ENCODE measurements at regions not wholly inside any gene's neighbourhood (a gene's known extent, or its start where the extent isn't known, plus 50 kb on each side); places are given as distances from the start of the nearest gene placed in this dataset.

GRCh38 chrX:8873956-8874355 is 72.8 kb upstream of the FAM9A start:
- Histone ChIP-seq H3K4me1 (ENCODE audit: control insufficient read depth in 1 of 2, low read depth in 2 of 2) (peaks cover 0 to 21% of the 10 kb centered on the region in 2 donors), H3K27me3 (replicated peaks; ENCODE audit: insufficient read depth) (no peaks in the 10 kb centered on the region), H3K27ac (no peak overlapping the region), H3K36me3 (no peaks in the 10 kb centered on the region), H3K4me3 (no peak overlapping the region), H3K9me3 (no peaks in the 10 kb centered on the region)
- ATAC-seq (ENCODE audit: insufficient number of reproducible peaks, low FRiP score, low read depth) (no peak), DNase-seq (ENCODE audit: low spot score) (no peak)
- no peak for TF ChIP-seq CTCF (IDR thresholded peaks at IDR 0.05)

- Histone ChIP-seq H3K27me3 (replicated peaks; ENCODE audit: insufficient read depth) (no peaks in the 10 kb centered on the region), H3K9me3 (no peaks in the 10 kb centered on the region), H3K36me3 (no peaks in the 10 kb centered on the region), H3K27ac (no peak overlapping the region), H3K4me3 (no peak overlapping the region), H3K4me1 (ENCODE audit: control insufficient read depth in 1 of 2, low read depth in 2 of 2) (peaks cover 0 to 24% of the 10 kb centered on the region in 2 donors)
- no peak for TF ChIP-seq CTCF (IDR thresholded peaks at IDR 0.05)
- ATAC-seq (ENCODE audit: insufficient number of reproducible peaks, low FRiP score, low read depth): no peak
- no peak for DNase-seq (ENCODE audit: low spot score)
These were observed 71.9 kb upstream of the FAM9A start for GRCh38 chrX:8873102-8873501.

GRCh38 chrX:8870411-8870810 is 69.2 kb upstream of the FAM9A start:
- Histone ChIP-seq H3K36me3 (no peaks in the 10 kb centered on the region), H3K27ac (peak overlapping the region in 1 of 2 donors; percentile 34), H3K27me3 (replicated peaks; ENCODE audit: insufficient read depth) (no peaks in the 10 kb centered on the region), H3K4me1 (ENCODE audit: control insufficient read depth in 1 of 2, low read depth in 2 of 2) (peaks cover 0 to 24% of the 10 kb centered on the region in 2 donors), H3K4me3 (no peak overlapping the region), H3K9me3 (no peaks in the 10 kb centered on the region)
- no peak for ATAC-seq (ENCODE audit: insufficient number of reproducible peaks, low FRiP score, low read depth)
- TF ChIP-seq CTCF (IDR thresholded peaks at IDR 0.05): no peak
- no peak for DNase-seq (ENCODE audit: low spot score)

- Histone ChIP-seq H3K36me3 (no peaks in the 10 kb centered on the region), H3K4me1 (ENCODE audit: control insufficient read depth in 1 of 2, low read depth in 2 of 2) (peaks cover 0 to 24% of the 10 kb centered on the region in 2 donors), H3K27me3 (replicated peaks; ENCODE audit: insufficient read depth) (no peaks in the 10 kb centered on the region), H3K27ac (peak overlapping the region in 1 of 2 donors; percentile 34), H3K4me3 (no peak overlapping the region), H3K9me3 (no peaks in the 10 kb centered on the region)
- no peak for TF ChIP-seq CTCF (IDR thresholded peaks at IDR 0.05)
- no peak for ATAC-seq (ENCODE audit: insufficient number of reproducible peaks, low FRiP score, low read depth)
- no peak for DNase-seq (ENCODE audit: low spot score)
These were observed 68.6 kb upstream of the FAM9A start for GRCh38 chrX:8869812-8870211.

GRCh38 chrX:8868906-8869305 is 67.7 kb upstream of the FAM9A start:
- DNase-seq (ENCODE audit: low spot score): no peak

More at GRCh38 chrX:8868906-8869305, 67.7 kb upstream of the FAM9A start:
- TF ChIP-seq CTCF (IDR thresholded peaks at IDR 0.05): no peak
- Histone ChIP-seq H3K4me1 (ENCODE audit: control insufficient read depth in 1 of 2, low read depth in 2 of 2) (peaks cover 0 to 24% of the 10 kb centered on the region in 2 donors), H3K36me3 (no peaks in the 10 kb centered on the region), H3K27ac (no peak overlapping the region), H3K27me3 (replicated peaks; ENCODE audit: insufficient read depth) (no peaks in the 10 kb centered on the region), H3K4me3 (no peak overlapping the region), H3K9me3 (no peaks in the 10 kb centered on the region)
- ATAC-seq (ENCODE audit: insufficient number of reproducible peaks, low FRiP score, low read depth): no peak
